PC-3 (cell line): ENCODE measurements at regions not wholly inside any gene's neighbourhood (a gene's known extent, or its start where the extent isn't known, plus 50 kb on each side); places are given as distances from the start of the nearest gene placed in this dataset.

Experiments used
- CTCF ChIP-seq: fragments of 300-600 bp; sonication (generic); conservative IDR thresholded peaks from 2 replicates; pipeline ENCODE4 v1.5.1; 2017; ENCODE audit warnings: antibody characterized with exemption, low read depth, mild to moderate bottlenecking, low read length
- EZH2 ChIP-seq: fragments of 300-600 bp; sonication (generic); IDR thresholded peaks from one replicate; pipeline ENCODE4 v1.6.1; 2017; ENCODE audit warnings: antibody characterized with exemption, mild to moderate bottlenecking, low read length; ENCODE audit not compliant: unreplicated experiment

- TF ChIP-seq CTCF (no peak), EZH2 (no peak)
Observed at GRCh38 chr5:93275376-93275775, 305.6 kb downstream of the NR2F1-AS1 start.
